Prostate gland (tissue), 2 donors: ENCODE measurements at regions not wholly inside any gene's neighbourhood (a gene's known extent, or its start where the extent isn't known, plus 50 kb on each side); places are given as distances from the start of the nearest gene placed in this dataset.

ENCODE experiments used
- DNase-seq: peaks from one replicate; pipeline ENCODE4 v3.0.0-alpha.2; 2019; ENCODE audit warnings: low spot score
- H3K27ac ChIP-seq, 2 donors: fragments of 200-600 bp; sonication (generic); 2 replicates each; pipeline ENCODE4 v1.5.1; 2017 to 2019
- H3K27me3 ChIP-seq: fragments of 200-600 bp; sonication (generic); replicated peaks from 2 replicates; pipeline ENCODE4 v1.5.1; 2019; ENCODE audit not compliant: insufficient read depth
- H3K36me3 ChIP-seq, 2 donors: fragments of 200-600 bp; sonication (generic); 1 replicate in 1 of 2; 2 replicates in 1 of 2; pipeline versions ENCODE4 v1.5.1 to v1.8.1; 2017 to 2019
- H3K4me1 ChIP-seq: fragments of 200-600 bp; sonication (generic); replicated peaks from 2 replicates; pipeline ENCODE4 v1.5.1; 2019
- H3K4me3 ChIP-seq, 2 donors: fragments of 200-600 bp; sonication (generic); 2 replicates each; pipeline ENCODE4 v1.5.1; 2017 to 2019
- H3K9me3 ChIP-seq: fragments of 200-600 bp; sonication (generic); 2 replicates; pipeline ENCODE4 v1.5.1; 2017
- CTCF ChIP-seq, 4 experiments: fragments of 200-600 bp in 2 of 4; fragments of 450-650 bp in 2 of 4; sonication (generic) in 2 of 4; IDR thresholded peaks; 1 replicate in 3 of 4; 2 replicates in 1 of 4; pipeline ENCODE4 v1.5.1; 2016 to 2019; ENCODE audit warnings: antibody characterized with exemption in 4 of 4, mild to moderate bottlenecking in 2 of 4, moderate library complexity in 2 of 4
- POLR2A ChIP-seq: fragments of 450-650 bp; IDR thresholded peaks from one replicate; pipeline ENCODE4 v1.6.1; 2016; ENCODE audit warnings: antibody characterized with exemption, mild to moderate bottlenecking
- POLR2AphosphoS5 ChIP-seq: sonication (generic); formaldehyde crosslinking; IDR thresholded peaks from one replicate; pipeline ENCODE4 v1.6.1; 2017; ENCODE audit warnings: antibody characterized with exemption
- WGBS: methylation state at CpG from one replicate; pipeline ENCODE4 v1.1.5; 2018; 5-methylcytosine and 5-hydroxymethylcytosine counted together
- intact Hi-C: fragments of 100-400 bp; cut with DNase I; formaldehyde crosslinking; loops from one replicate; pipeline ENCODE4 v1.14.2; 2022

DNA sequence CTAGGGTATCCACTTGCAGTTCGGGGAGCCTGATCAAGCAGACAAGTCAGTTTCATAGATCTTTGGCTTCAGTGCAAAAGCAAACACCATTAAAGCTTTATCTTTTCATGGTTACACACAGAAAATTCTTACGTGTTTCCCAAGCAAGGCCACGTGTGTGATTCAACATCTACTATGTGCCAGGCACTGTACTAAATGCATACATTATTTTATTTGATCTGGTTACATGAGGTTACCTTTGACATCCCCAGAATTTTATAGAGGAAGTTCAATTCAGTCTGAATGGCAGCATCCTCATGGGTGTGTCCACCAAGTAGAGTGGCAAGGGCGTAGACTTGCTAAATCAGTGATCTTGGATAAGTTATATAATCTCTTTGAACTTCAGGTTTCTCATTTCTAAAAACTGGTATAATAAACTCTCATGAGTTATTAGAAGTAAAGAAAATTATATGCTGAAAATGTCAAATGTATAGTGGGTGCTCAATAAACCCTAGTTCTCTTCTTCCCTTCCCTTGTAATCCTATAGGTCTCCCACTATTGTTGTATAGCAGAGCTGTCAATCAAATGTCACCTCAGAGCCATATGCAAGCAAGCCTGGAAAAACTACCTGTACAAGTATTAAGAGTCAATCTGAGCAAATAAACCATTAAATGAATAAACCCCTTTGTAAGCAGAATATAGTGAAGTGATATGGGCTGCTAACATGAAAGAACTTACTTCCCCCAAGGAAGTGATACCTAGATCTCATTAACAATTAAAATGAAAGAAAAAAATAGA, 50.3 kb upstream of the TMX1 start:
- intact Hi-C loops = no loop called here
- WGBS = 85% methylated on average over 4 of the region's 4 CpGs
- DNase-seq = no peak
- no peaks in the 10 kb centered on the region for H3K27me3 ChIP-seq
- H3K4me1 ChIP-seq = no peaks in the 10 kb centered on the region
- H3K4me3 ChIP-seq = no peak overlapping the region
- TF ChIP-seq CTCF (IDR thresholded peaks at IDR 0.05) = no peak
- no peak for TF ChIP-seq POLR2A
- TF ChIP-seq POLR2AphosphoS5 = no peak
- H3K36me3 ChIP-seq = no peaks in the 10 kb centered on the region
- H3K9me3 ChIP-seq = no peaks in the 10 kb centered on the region
- no peak overlapping the region for H3K27ac ChIP-seq
